ENCODE measurements at regions not wholly inside any gene's neighbourhood (a gene's known extent, or its start where the extent isn't known, plus 50 kb on each side); places are given as distances from the start of the nearest gene placed in this dataset.
A peak's percentile ranks its signal among the peaks of the same experiment; 100 is the strongest.

GRCh38 chr1:82185084-82185483 lies 384.4 kb downstream of the ADGRL2 start:
- no peak for ATAC-seq
- intact Hi-C loops (cut with DNase I) = no loop called here
- 38% methylated on average over 3 of the region's 3 CpGs for WGBS (ENCODE audit: insufficient coverage, low coverage, low lambda C conversion rate, missing lambda C conversion rate)

GRCh38 chr1:82181846-82182245 lies 381.1 kb downstream of the ADGRL2 start:
- Histone ChIP-seq H3K4me1 (no peaks in the 10 kb centered on the region), H3K27me3 (no peaks in the 10 kb centered on the region), H3K36me3 (no peaks in the 10 kb centered on the region), H3K27ac (no peak overlapping the region), H3K4me3 (no peak overlapping the region), H3K9me3 (no peaks in the 10 kb centered on the region)
- no peak for ATAC-seq
- intact Hi-C loops (cut with DNase I) = no loop called here
- WGBS (ENCODE audit: insufficient coverage, low coverage, low lambda C conversion rate, missing lambda C conversion rate) = no CpG with 5 or more reads among the region's 1 CpG
- DNase-seq = no peak
- no peak for TF ChIP-seq POLR2A (IDR thresholded peaks at IDR 0.05)
- TF ChIP-seq, protein P1, sequence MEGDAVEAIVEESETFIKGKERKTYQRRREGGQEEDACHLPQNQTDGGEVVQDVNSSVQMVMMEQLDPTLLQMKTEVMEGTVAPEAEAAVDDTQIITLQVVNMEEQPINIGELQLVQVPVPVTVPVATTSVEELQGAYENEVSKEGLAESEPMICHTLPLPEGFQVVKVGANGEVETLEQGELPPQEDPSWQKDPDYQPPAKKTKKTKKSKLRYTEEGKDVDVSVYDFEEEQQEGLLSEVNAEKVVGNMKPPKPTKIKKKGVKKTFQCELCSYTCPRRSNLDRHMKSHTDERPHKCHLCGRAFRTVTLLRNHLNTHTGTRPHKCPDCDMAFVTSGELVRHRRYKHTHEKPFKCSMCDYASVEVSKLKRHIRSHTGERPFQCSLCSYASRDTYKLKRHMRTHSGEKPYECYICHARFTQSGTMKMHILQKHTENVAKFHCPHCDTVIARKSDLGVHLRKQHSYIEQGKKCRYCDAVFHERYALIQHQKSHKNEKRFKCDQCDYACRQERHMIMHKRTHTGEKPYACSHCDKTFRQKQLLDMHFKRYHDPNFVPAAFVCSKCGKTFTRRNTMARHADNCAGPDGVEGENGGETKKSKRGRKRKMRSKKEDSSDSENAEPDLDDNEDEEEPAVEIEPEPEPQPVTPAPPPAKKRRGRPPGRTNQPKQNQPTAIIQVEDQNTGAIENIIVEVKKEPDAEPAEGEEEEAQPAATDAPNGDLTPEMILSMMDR (IDR thresholded peaks at IDR 0.05) = no peak

More at GRCh38 chr1:82185084-82185483, 384.4 kb downstream of the ADGRL2 start:
- DNase-seq = no peak
- Histone ChIP-seq H3K9me3 (no peaks in the 10 kb centered on the region), H3K4me1 (no peaks in the 10 kb centered on the region), H3K36me3 (no peaks in the 10 kb centered on the region), H3K27me3 (no peaks in the 10 kb centered on the region), H3K4me3 (no peak overlapping the region), H3K27ac (no peak overlapping the region)
- no peak for TF ChIP-seq POLR2A (IDR thresholded peaks at IDR 0.05)
- TF ChIP-seq, protein P1 (IDR thresholded peaks at IDR 0.05) = no peak

DNA sequence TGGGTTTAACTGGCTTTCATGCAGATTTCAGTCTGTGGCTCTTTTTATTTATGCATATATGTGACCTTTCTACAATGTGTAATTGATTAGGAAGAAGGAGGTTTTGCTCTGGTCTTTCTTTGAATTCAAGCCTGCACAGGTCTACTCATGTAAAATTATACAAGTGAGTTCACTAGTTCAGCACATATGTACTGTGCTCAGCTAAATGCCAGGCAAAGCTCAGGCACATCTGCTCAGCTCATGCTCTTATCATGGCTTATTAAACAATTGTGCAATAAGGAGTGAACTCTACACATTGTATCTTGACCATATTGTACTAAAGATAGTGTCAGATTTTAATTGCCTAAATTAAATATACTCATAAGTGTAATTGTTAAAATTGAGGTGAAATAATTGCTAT lies 378.4 kb downstream of the ADGRL2 start:
- Histone ChIP-seq H3K4me1 (no peaks in the 10 kb centered on the region), H3K9me3 (no peaks in the 10 kb centered on the region), H3K36me3 (no peaks in the 10 kb centered on the region), H3K27me3 (no peaks in the 10 kb centered on the region), H3K27ac (no peak overlapping the region), H3K4me3 (no peak overlapping the region)
- TF ChIP-seq, protein P1 (IDR thresholded peaks at IDR 0.05) = no peak
- TF ChIP-seq POLR2A (IDR thresholded peaks at IDR 0.05) = no peak
- intact Hi-C loops (cut with DNase I) = no loop called here
- ATAC-seq (peak in 2 of 4 donors; percentile 60 to 76), DNase-seq (no peak)

DNA sequence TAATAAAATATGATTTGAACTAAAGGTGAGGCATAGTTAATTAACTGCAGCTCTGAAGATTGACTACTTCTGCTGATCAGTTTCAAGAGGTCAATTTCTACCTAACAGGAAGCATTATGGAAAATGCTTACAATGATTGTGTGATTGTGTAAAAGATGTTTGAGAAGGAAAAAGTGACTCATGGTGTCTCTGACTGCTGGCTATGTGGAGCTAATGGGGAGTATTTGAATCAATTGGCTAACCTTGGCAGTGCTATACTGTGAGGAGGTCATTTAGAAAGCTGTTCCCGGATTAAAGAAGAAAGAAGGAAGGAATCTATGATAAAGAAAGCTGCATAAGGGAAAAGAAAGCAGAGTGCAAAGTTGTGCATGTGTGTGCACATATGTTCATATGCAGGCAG lies 376.5 kb downstream of the ADGRL2 start:
- WGBS (ENCODE audit: insufficient coverage, low coverage, low lambda C conversion rate, missing lambda C conversion rate) = 50% methylated on average over 1 of the region's 1 CpG
- no peaks in the 10 kb centered on the region for H3K9me3 ChIP-seq
- H3K4me3 ChIP-seq = no peak overlapping the region
- no peak overlapping the region for H3K27ac ChIP-seq
- intact Hi-C loops (cut with DNase I) = no loop called here
- no peaks in the 10 kb centered on the region for H3K27me3 ChIP-seq
- H3K4me1 ChIP-seq = no peaks in the 10 kb centered on the region
- DNase-seq (no peak), ATAC-seq (peak in 1 of 4 donors; percentile 22)
- no peaks in the 10 kb centered on the region for H3K36me3 ChIP-seq
- TF ChIP-seq, protein P1 (IDR thresholded peaks at IDR 0.05) = no peak
- no peak for TF ChIP-seq POLR2A (IDR thresholded peaks at IDR 0.05)

- Histone ChIP-seq H3K4me1 (no peaks in the 10 kb centered on the region), H3K36me3 (no peaks in the 10 kb centered on the region), H3K9me3 (no peaks in the 10 kb centered on the region), H3K27ac (no peak overlapping the region), H3K27me3 (no peaks in the 10 kb centered on the region), H3K4me3 (no peak overlapping the region)
- 88% methylated on average over 2 of the region's 2 CpGs for WGBS (ENCODE audit: insufficient coverage, low coverage, low lambda C conversion rate, missing lambda C conversion rate)
- ATAC-seq = no peak
- intact Hi-C loops (cut with DNase I) = no loop called here
- no peak for DNase-seq
- TF ChIP-seq, protein P1 (IDR thresholded peaks at IDR 0.05) = no peak
- no peak for TF ChIP-seq POLR2A (IDR thresholded peaks at IDR 0.05)
These were observed 371.2 kb downstream of the ADGRL2 start for GRCh38 chr1:82171955-82172354.

Measured in right lobe of liver (tissue), 6 donors.